ENCODE measurements at regions not wholly inside any gene's neighbourhood (a gene's known extent, or its start where the extent isn't known, plus 50 kb on each side); places are given as distances from the start of the nearest gene placed in this dataset.

- TF ChIP-seq CTCF (IDR thresholded peaks at IDR 0.05) (no peak), ZFX (IDR thresholded peaks at IDR 0.05; ENCODE audit: borderline replicate concordance) (no peak)
These were observed 195.3 kb upstream of the MYO3A start for GRCh38 chr10:25738776-25739175.

All from 22Rv1 (cell line).